Hypothalamus (tissue), 51 donors: ENCODE measurements at regions not wholly inside any gene's neighbourhood (a gene's known extent, or its start where the extent isn't known, plus 50 kb on each side); places are given as distances from the start of the nearest gene placed in this dataset.
"Not testable (repeated sequence)": the region's sequence is repeated elsewhere in the genome, so short reads cannot be mapped to it uniquely, and the experiment has no call there.

Experiments used
- DNase-seq, 51 donors: peaks; one replicate each; lab custom pipeline; 2025; lab: John Stamatoyannopoulos, UW

DNA sequence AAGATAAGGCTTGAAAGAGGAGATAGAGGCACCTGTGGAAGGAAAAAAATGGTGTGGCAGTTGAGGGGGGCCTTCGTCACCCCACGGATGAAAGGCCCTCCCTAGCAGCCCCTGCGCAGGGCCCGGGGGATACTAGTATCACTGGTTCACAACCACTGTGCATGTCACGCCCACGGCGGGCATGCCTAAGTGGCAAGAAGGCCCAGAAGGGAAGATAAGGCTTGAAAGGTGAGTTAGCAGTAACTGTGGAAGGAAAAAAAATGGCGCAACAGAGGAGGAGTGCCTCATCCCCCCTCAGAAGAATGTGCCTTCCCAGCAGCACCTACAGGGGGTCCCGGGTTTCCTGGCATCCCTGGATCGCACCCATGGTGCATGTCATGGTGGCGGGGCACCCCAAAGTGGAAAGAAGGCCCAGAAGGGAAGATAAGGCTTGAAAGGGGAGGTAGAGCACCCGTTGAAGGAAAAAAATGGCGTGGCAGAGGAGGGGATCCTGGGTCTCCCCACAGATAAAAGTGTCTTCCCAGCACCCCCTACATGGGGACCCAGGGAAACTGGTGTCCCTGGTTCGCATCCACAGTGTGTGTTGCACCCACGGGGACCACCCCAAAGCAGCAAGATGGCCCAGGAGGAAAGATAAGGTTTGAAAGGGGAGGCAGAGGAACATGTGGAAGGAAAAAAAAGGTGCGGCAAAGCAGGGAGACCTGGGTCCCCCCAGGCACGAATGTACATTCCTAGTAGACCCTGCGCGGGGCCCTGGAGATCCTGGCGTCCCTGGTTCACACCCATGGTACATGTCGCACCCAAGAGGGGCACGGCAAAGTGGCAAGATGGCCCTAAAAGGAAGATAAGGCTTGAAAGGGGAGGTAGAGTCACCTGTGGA, 279.2 kb downstream of the ALG10 start:
- DNase-seq, result no peak

DNA sequence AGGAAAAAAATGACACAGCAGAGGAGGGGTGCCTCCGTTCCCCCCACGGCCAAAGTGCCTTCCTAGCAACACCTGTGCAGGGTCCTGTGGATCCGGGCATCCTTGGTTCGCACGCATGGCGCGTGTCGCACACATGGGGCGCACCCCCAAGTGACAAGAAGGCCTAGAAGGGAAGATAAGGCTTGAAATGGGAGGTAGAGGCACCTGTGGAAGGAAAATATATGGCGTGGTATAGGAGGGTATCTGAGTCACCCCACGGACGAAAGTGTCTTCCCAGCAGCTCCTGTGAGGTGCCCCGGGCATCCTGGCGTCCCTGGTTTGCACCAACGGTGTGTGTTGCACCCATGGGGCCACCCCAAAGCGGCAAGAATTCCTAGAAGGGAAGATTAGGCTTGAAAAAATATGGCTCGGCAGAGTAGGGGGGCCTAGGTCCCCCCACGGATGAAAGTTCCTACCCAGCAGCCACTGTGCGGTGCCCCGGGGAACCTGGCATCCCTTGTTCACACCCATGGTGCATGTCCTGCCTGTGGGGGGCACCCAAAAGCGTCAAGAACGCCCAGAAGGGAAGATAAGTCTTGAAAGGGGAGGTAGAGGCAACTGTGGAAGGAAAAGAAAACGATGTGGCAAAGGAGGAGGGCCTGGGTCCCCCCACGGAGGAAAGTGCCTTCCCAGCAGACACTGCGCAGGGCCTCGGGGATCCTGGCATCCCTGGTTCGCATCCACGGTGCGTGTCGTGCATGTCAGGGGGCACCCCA, 280.0 kb downstream of the ALG10 start:
- DNase-seq, result no peak

DNA sequence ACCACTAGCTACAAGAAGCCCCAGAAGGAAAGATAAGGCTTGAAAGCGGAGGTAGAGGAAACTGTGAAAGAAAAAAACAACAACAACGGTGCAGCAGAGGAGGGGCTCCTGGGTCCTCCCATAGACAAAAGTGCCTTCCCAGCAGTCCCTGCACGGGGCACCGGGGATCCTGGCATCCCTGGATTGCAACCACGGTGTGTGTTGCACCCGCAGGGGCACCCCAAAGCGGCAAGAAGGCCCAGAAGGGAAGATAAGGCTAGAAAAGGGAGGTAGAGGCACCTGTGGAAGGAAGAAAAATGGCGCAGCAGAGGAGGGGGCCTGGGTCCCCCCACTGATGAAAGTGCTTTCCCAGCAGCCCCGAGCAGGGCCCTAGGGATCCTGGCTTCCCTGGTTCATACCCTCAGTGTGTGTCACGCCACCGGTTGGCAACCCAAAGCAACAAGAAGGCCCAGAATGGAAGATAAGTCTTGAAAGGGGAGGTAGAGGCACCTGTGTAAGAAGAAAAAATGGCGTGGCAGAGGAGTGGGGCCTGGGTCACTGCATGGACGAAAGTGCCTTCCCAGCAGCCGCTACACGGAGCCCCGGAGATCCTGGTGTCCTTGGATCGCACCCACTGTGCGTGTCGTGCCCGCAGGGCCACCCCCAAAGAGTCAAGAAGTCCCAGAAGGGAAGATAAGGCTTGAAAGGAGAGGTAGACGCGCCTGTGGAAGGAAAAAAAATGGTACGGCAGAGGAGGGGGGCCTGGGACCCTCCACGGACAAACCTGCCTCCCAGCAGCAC, 281.0 kb downstream of the ALG10 start:
- DNase-seq, result no peak

DNA sequence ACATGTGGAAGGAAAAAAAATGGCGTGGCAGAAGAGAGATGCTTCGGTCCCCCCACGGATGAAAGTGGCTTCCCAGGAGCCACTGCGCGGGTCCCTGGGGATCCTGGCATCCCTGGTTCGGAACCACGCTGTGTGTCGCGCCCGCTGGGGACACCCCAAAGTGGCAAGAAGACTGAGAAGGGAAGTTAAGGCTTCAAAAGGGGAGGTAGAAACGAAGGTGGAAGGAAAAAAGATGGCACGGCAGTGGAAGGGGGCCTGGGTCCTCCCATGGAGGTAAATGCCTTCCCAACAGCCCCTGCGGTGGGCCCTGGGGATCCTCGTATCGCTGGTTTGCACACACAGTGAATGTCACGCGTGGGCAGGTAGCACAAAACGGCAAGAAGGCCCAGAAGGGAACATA, 281.7 kb downstream of the ALG10 start:
- DNase-seq, result no peak

DNA sequence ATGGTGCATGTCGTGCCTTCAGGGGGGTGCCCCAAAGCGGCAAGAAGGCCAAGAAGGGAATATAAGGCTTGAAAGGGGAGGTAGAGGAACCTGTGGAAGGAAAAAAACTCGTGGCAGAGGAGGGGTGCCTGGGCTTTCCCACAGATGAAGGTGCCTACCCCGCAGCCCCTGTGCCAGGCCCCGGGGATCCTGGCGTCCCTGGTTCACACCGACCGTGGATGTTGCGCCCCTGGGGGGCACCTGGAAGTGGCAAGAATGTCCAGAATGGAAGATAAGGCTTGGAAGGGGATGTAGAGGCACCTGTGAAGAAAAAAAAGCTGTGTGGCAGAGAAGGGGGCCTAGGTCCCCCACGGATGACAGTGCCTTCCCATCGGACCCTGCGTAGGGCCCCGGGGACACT, 282.2 kb downstream of the ALG10 start:
- DNase-seq, result no peak

DNA sequence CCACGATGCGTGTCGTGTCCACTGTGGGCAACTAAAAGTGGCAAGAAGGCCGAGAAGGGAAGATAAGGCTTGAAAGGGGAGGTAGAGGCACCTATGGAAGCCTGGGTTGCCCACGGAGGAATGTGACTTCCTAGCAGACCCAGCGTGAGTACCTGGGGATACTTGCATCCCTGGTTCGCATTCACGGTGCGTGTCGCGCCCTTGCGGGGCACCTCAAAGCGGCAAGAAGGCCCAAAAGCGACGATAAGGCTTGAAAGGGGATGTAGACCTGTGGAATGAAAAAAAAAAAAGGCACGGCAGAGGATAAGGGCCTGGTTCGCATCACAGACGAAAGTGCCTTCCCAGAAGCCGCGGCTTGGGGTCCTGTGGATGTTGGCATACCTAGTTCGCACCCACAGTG, 282.9 kb downstream of the ALG10 start:
- DNase-seq, result no peak

DNA sequence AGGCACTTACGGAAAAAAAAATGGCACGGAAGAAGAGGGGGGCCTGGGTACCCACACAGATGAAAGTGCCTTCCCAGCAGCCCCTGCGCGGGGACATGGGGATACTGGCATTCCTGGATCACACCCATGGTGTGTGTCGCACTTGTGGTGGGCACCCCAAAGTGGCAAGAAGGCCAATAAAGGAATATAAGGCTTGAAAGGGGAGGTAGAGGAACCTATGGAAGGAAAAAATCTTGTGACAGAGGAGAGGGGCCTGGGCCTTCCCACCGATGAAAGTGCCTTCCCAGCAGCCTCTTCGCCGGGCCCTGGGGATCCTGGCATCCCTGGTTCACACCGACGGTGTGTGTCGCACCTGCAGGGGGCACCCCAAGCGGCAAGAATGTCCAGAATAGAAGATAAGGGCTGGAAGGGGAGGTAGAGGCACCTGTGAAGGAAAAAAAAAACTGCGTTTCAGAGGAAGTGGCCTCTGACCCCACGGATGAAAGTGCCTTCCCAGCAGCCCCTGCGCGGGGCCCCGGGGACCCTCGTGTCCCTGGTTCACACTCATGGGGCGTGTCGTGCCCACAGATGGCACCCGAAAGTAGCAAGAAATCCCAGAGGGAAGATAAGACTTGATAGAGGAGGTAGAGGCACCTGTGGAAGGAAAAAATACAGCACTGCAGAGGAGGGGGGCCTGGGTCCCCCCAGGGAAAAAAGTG, 284.0 kb downstream of the ALG10 start:
- DNase-seq, result no peak

DNA sequence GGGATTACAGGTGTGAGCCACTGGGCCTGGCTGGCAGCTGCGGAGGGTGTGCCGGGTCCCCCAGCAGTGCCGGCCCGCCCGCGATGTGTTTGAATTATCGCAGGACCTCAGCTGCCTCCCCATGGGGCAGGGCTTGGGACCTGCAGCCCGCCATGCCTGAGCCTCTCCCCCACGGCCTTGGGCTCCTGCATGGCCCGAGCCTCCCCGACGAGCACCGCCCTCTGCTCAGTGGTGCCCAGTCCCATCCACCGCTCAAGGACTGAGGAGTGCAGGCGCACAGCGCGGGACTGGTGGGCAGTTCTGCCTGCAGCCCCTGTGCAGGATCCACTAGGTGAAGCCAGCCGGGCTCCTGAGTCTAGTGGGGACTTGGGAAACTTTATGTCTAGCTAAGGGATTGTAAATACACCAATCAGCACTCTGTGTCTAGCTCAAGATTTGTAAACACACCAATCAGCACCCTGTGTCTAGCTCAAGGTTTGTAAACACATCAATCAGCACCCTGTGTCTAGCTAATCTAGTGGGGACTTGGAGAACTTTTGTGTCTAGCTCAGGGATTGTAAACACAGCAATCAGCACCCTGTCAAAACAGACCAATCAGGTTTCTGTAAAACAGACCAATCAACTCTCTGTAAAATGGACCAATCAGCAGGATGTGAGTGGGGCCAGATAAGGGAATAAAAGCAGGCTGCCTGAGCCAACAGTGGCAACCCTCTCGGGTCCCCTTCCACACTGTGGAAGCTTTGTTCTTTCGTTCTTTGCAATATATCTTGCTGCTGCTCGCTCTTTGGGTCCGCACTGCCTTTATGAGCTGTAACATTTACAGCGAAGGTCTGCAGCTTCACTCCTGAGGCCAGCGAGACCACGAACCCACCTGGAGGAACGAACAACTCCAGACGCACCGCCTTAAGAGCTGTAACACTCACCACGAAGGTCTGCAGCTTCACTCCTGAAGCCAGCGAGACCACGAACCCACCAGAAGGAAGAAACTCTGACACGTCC, 287.8 kb downstream of the ALG10 start:
- DNase-seq, result not testable (repeated sequence)

DNA sequence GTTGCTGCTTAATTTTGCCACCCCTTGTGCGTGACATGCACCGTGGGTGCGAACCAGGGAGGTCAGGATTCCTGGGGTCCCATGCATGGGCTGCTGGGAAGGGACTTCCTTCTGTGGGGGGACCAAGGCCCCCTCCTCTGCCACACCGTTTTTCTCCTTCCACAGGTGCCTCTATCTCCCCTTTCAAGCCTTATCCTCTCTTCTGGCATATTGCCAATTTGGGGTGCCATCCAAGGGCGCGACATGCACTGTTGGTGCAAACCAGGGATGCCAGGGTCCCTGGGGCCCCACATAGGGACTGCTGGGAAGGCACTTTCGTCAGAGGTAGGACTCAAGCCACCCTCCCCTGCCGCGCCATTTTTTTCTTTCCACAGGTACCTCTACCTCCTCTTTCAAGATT, 289.0 kb downstream of the ALG10 start:
- DNase-seq, result no peak

DNA sequence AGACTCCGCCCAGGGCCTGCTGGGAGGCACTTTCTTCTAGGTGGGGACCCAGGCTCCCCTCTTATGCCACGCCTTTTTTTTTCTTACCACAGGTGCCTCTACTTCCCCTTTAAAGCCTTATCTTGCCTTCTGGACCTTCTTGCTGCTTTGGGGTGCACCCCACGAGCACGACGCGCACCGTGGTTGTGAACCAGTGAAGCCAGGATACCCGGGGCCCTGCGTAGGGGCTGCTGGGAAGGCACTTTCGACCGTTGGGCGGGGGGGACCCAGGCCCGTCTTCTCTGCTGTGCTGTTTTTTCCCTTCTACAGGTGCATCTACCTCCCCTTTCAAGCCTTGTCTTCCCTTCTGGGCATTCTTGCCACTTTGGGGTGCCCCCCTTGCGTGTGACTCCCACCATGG, 305.4 kb downstream of the ALG10 start:
- no peak for DNase-seq

DNA sequence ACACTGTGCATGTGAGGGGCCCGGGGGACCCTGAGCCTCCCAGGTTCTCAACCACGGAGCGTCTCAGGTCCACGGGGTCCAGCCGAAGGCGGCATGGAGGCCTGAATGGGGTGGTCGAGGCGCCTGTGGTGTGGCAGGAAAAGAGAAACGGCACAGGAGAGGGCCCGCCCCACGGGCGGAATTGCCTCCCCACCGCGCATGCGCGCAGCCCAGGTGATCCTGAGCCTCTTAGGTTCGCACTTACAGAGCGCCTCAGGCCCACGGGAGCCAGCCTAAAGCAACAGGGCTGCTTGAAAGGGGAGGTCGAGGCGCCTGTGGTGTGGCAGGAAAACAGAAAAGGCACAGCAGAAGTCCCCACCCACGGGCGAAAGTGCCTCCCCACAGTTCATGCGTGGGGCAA, 311.0 kb downstream of the ALG10 start:
- DNase-seq, result no peak

DNA sequence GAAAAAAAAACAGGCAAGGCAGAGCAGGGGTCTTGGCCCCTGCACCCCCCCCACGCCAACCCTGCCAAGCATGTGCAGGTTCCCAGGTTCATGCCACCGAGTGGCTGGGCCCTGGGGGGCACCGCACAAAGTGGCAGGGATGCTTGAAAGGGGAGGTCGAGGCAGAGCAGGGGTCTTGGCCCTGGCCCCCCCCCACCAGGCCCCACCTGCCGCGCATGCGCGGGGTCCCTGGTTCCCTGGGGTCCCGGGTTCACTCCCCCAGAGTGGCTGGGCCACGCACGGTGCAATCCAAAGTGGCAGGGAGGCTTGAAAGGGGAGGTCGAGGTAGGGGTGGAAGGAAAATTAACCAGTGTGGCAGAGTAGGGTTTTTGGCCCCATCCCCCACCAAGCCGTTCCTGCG, 312.2 kb downstream of the ALG10 start:
- no peak for DNase-seq

DNA sequence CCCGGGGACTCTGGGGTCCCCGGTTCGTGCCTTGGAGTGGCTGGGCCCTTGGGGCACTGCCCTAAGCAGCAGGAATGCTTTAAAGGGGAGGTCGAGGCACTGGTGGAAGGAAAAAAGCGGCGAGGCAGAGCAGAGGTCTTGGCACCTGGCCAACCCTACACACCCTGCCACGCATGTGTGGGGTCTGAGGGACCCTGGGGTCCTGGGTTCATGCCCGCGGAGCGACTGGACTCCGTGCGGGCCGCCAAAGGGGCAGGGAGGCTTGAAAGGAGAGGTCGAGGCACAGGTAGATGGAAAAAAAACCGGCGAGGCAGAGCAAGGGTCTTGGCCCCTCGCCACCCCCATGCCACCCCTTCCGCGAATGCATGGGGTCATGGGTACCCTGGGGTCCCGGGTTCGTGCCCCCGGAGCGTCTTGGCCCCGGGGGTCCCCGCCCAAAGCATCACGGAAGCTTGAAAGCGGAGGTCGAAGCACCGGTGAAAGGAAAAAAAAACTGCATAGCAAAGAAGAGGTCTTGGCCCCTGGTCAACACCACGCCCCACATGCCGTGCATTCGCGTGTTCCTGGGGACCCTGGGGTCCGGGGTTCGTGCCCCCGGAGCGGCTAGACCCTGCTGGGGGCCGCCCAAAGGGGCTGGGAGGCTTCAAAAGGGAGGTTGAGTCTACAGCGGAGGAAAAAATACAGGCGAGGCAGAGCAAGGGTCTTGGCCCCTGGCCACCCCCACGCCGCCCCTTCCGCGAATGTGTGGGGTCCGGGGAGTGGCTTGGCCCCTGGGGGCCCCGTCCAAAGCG, 312.9 kb downstream of the ALG10 start:
- DNase-seq, result no peak

DNA sequence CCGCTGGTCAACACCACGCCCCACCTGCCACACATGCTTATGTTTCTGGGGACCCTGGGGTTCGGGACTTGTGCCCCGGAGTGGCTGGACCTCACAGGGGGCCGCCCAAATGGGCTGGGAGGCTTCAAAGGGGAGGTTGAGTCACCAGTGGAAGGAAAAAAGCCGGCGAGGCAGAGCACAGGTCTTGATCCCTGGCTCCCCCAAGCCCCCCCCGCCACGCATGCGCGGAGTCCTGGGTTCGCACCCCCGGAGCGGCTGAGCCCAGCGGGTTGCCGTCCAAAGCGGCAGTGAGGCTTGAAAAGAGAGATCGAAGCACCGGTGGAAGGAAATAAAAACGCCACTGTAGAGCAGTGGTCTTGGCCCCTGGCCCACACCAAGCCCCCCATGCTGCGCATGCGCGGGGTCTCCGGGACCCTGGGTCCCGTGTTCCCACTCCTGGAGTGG, 313.5 kb downstream of the ALG10 start:
- DNase-seq, result no peak

DNA sequence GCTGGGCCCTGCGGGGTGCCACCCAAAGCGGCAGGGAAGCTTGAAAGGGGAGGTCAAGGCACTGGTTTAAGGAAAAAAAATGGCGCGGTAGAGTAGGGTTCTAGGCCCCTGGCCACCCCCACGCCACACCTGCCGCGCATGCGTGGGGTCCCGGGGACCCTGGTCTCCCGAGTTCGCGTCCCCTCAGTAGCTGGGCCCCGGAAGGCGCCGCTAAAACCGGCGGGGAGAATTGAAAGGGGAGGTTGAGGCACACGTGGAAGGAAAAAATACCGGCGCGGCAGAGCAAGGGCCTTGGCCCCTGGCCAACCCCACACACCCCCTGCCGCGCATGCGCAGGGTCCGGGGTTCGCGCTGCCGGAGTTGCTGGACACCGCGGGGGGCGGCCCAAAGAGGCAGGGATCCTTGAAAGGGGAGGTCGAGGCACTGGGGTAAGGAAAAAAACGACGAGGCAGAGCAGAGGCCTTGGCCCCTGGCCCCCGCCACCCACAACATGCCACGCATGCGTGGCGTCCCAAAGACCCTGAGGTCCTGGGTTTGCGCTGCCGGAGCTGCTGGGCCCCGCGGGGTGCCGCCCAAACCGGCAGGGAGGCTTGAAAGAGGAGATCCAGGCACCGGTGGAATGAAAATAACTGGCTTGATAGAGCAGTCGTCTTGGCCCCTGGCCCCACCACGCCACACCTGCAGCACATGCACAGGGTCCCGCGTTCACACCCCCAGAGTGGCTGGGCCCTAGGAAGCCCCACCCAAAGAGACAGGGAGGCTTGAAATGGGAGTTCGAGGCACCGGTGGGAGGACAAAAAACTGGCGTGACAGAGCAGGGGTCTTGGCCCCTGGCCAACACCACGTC, 314.5 kb downstream of the ALG10 start:
- DNase-seq, result no peak

DNA sequence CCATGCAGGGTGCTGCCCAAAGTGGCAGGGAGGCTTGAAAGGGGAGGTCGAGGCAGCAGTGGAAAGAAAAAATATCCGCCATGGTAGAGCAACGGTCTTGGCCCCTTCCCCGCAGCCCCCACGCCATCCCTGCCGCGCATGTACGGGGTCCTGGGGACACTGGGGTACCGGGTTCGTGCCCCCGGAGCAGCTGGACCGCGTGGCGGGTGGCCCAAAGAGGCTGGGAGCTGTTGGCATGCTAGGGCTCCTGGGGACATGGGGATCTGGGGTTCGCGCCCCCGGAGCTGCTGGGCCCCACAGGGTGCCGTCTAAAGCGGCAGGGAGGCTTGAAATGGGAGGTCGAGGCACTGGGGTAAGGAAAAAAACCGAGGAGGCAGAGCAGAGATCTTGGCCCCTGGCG, 316.5 kb downstream of the ALG10 start:
- DNase-seq, result no peak

DNA sequence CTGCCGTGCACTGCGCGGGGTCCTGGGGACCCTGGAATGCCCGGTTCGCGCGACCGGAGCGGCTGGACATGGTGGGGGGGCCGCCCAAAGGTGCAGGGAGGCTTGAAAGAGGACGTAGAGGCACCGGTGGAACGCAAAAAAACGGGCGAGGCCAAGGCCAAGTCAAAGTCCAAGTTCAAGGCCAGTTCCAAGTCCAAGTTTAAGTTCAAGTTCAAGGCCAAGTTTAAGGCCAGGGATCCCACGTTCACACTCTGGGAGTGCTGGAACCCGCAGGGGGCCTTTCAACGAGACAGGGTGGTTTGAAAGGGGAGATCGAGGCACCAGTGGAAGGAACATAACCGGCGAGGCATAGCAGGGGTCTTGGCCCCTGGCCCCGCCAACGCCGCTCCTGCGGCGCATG, 317.6 kb downstream of the ALG10 start:
- DNase-seq, result no peak
